ENCODE measurements at regions not wholly inside any gene's neighbourhood (a gene's known extent, or its start where the extent isn't known, plus 50 kb on each side); places are given as distances from the start of the nearest gene placed in this dataset.

GRCh38 chr9:106727969-106728368, 135.0 kb upstream of the ZNF462 start:
- no peak for ATAC-seq
- H3K36me3 Mint-ChIP-seq = no peaks in the 10 kb centered on the region
- POLR2A ChIA-PET = no interaction called here
- no peak overlapping the region for H3K27ac Mint-ChIP-seq
- CTCF ChIA-PET = no interaction called here
- H3K4me1 Mint-ChIP-seq = no peaks in the 10 kb centered on the region
- H3K4me3 Mint-ChIP-seq = no peak overlapping the region
- DNase-seq (ENCODE audit: low spot score) = no peak
- H3K9me3 Mint-ChIP-seq = no peaks in the 10 kb centered on the region
- TF ChIP-seq RELA (CRISPR knock-in tag; IDR thresholded peaks at IDR 0.05; ENCODE audit: borderline replicate concordance) = no peak
- TF ChIP-seq TCF7 (CRISPR knock-in tag; IDR thresholded peaks at IDR 0.05; ENCODE audit: low read depth) = no peak
- H3K27me3 Mint-ChIP-seq (ENCODE audit: low read depth) = no peaks in the 10 kb centered on the region

- CTCF ChIA-PET = no interaction called here
- Mint-ChIP-seq H3K4me1 (no peaks in the 10 kb centered on the region), H3K27me3 (ENCODE audit: low read depth) (no peaks in the 10 kb centered on the region), H3K27ac (no peak overlapping the region), H3K36me3 (no peaks in the 10 kb centered on the region), H3K4me3 (no peak overlapping the region), H3K9me3 (no peaks in the 10 kb centered on the region)
- POLR2A ChIA-PET = no interaction called here
- no peak for TF ChIP-seq TP53 (CRISPR knock-in tag; IDR thresholded peaks at IDR 0.05)
- no peak for TF ChIP-seq IRF1 (CRISPR knock-in tag; IDR thresholded peaks at IDR 0.05)
- TF ChIP-seq IRF2 (CRISPR knock-in tag; IDR thresholded peaks at IDR 0.05; ENCODE audit: borderline replicate concordance, low read depth) = no peak
- TF ChIP-seq HMGXB4 (CRISPR knock-in tag; IDR thresholded peaks at IDR 0.05) = no peak
- TF ChIP-seq GRHL2 (CRISPR knock-in tag; IDR thresholded peaks at IDR 0.05; ENCODE audit: insufficient replicate concordance, severe bottlenecking) = no peak
- TF ChIP-seq ATF1 (CRISPR knock-in tag; IDR thresholded peaks at IDR 0.05) = no peak
- no peak for TF ChIP-seq NR2C2 (CRISPR knock-in tag; IDR thresholded peaks at IDR 0.05)
- TF ChIP-seq CREM (CRISPR knock-in tag; IDR thresholded peaks at IDR 0.05) = no peak
- no peak for TF ChIP-seq NR1H2 (CRISPR knock-in tag; IDR thresholded peaks at IDR 0.05)
- no peak for TF ChIP-seq E2F4 (CRISPR knock-in tag; IDR thresholded peaks at IDR 0.05; ENCODE audit: borderline replicate concordance, low read depth)
- no peak for TF ChIP-seq ERG (CRISPR knock-in tag; IDR thresholded peaks at IDR 0.05)
- no peak for TF ChIP-seq USF2 (CRISPR knock-in tag; IDR thresholded peaks at IDR 0.05)
- no peak for TF ChIP-seq MYBL2 (CRISPR knock-in tag; IDR thresholded peaks at IDR 0.05)
- no peak for TF ChIP-seq NFE2L1 (CRISPR knock-in tag; IDR thresholded peaks at IDR 0.05)
- no peak for TF ChIP-seq CREB1 (CRISPR knock-in tag; IDR thresholded peaks at IDR 0.05)
- no peak for TF ChIP-seq OVOL2 (CRISPR knock-in tag; IDR thresholded peaks at IDR 0.05; ENCODE audit: borderline replicate concordance)
- TF ChIP-seq GABPB1 (CRISPR knock-in tag; IDR thresholded peaks at IDR 0.05) = no peak
- TF ChIP-seq PREB (CRISPR knock-in tag; IDR thresholded peaks at IDR 0.05; ENCODE audit: borderline replicate concordance) = no peak
- TF ChIP-seq ZNF396 (CRISPR knock-in tag; IDR thresholded peaks at IDR 0.05; ENCODE audit: borderline replicate concordance) = no peak
- TF ChIP-seq HMGA2 (CRISPR knock-in tag; IDR thresholded peaks at IDR 0.05) = no peak
- no peak for ATAC-seq
- DNase-seq (ENCODE audit: low spot score) = no peak
These were observed 134.1 kb upstream of the ZNF462 start for GRCh38 chr9:106728860-106729259.

All from WTC11 (cell line).